Fibroblast of lung (primary cell): ENCODE measurements at regions not wholly inside any gene's neighbourhood (a gene's known extent, or its start where the extent isn't known, plus 50 kb on each side); places are given as distances from the start of the nearest gene placed in this dataset.

Experiments
- DNase-seq, 2 donors: peaks; one replicate each; pipeline versions ENCODE4 v3.0.0 to v3.0.0-alpha.2; 2010; ENCODE audit warnings: low read depth in 2 of 2
- H2AFZ ChIP-seq: 2 replicates; pipeline ENCODE4 v1.5.1; 2012; ENCODE audit warnings: low read length, control low read depth, inconsistent platforms
- H3K27ac ChIP-seq: 2 replicates; pipeline ENCODE4 v1.5.1; 2011; ENCODE audit warnings: low read length, control low read depth; ENCODE audit not compliant: insufficient read depth
- H3K27me3 ChIP-seq: 2 replicates; pipeline ENCODE4 v1.5.1; 2011; ENCODE audit warnings: mild to moderate bottlenecking, low read length; ENCODE audit not compliant: control insufficient read depth, insufficient read depth
- H3K36me3 ChIP-seq: 2 replicates; pipeline ENCODE4 v1.5.1; 2011; ENCODE audit warnings: low read length; ENCODE audit not compliant: control insufficient read depth, insufficient read depth
- H3K4me1 ChIP-seq: 2 replicates; pipeline ENCODE4 v1.5.1; 2011; ENCODE audit warnings: low read length; ENCODE audit not compliant: control insufficient read depth, insufficient read depth; ENCODE audit errors: extremely low read depth
- H3K4me2 ChIP-seq: 2 replicates; pipeline ENCODE4 v1.5.1; 2011; ENCODE audit warnings: low read length, control low read depth; ENCODE audit not compliant: insufficient read depth; ENCODE audit errors: extremely low read depth
- H3K4me3 ChIP-seq, 4 experiments: fragments of 200-600 bp in 1 of 4; sonication (generic) in 1 of 4; replicated peaks in 1 of 4; 2 replicates each; pipeline ENCODE4 v1.5.1; 2011 to 2016; ENCODE audit warnings: low read length in 4 of 4, low read depth in 3 of 4, mild to moderate bottlenecking in 3 of 4, control low read depth in 2 of 4, inconsistent platforms in 1 of 4, mixed read lengths in 1 of 4; ENCODE audit not compliant: insufficient read depth in 1 of 4; ENCODE audit errors: control extremely low read depth in 1 of 4
- H3K79me2 ChIP-seq: 2 replicates; pipeline ENCODE4 v1.5.1; 2012; ENCODE audit warnings: mild to moderate bottlenecking, low read length, inconsistent platforms; ENCODE audit not compliant: control insufficient read depth, insufficient read depth
- H3K9ac ChIP-seq: 2 replicates; pipeline ENCODE4 v1.5.1; 2011; ENCODE audit warnings: mild to moderate bottlenecking, low read length, control low read depth; ENCODE audit not compliant: insufficient read depth
- H3K9me3 ChIP-seq: 2 replicates; pipeline ENCODE4 v1.5.1; 2012; ENCODE audit warnings: low read depth, low read length; ENCODE audit not compliant: control insufficient read depth, insufficient read depth
- H4K20me1 ChIP-seq: 2 replicates; pipeline ENCODE4 v1.5.1; 2011; ENCODE audit warnings: low read length; ENCODE audit not compliant: control insufficient read depth, insufficient read depth; ENCODE audit errors: extremely low read depth
- CTCF ChIP-seq, 2 donors: IDR thresholded peaks in 1 of 2; conservative IDR thresholded peaks in 1 of 2; 1 replicate in 1 of 2; 2 replicates in 1 of 2; pipeline ENCODE4 v1.5.1; 2011 to 2012; ENCODE audit warnings: low read length in 2 of 2, control low read depth in 1 of 2, inconsistent platforms in 1 of 2, low read depth in 1 of 2, mild to moderate bottlenecking in 1 of 2
- EZH2 ChIP-seq: IDR thresholded peaks from 2 replicates; pipeline ENCODE4 v1.5.1; 2012; ENCODE audit warnings: low read length, control low read depth, mild to moderate bottlenecking; ENCODE audit errors: missing control alignments

GRCh38 chr2:49265471-49265870 is 111.2 kb upstream of the FSHR start:
- Histone ChIP-seq H4K20me1 (no peaks in the 10 kb centered on the region), H3K4me2 (no peak overlapping the region), H3K4me1 (no peaks in the 10 kb centered on the region), H2AFZ (no peak overlapping the region), H3K27me3 (no peaks in the 10 kb centered on the region), H3K36me3 (no peaks in the 10 kb centered on the region), H3K9ac (no peak overlapping the region), H3K79me2 (no peaks in the 10 kb centered on the region), H3K4me3 (no peak overlapping the region), H3K9me3 (no peaks in the 10 kb centered on the region), H3K27ac (no peak overlapping the region)
- no peak for DNase-seq
- TF ChIP-seq CTCF (conservative IDR thresholded peaks at IDR 0.05 in 1 of 2, IDR thresholded peaks at IDR 0.05 in 1 of 2; ENCODE audit: low read depth in 1 of 2, low read length in 2 of 2): no peak
- no peak for TF ChIP-seq EZH2

GRCh38 chr2:49262801-49263560 is 108.7 kb upstream of the FSHR start:
- no peak overlapping the region for H3K4me3 ChIP-seq
- TF ChIP-seq CTCF (conservative IDR thresholded peaks at IDR 0.05 in 1 of 2, IDR thresholded peaks at IDR 0.05 in 1 of 2; ENCODE audit: low read depth in 1 of 2, low read length in 2 of 2): no peak
- TF ChIP-seq EZH2: no peak
- H3K9me3 ChIP-seq: no peaks in the 10 kb centered on the region
- H4K20me1 ChIP-seq: no peaks in the 10 kb centered on the region
- H3K27me3 ChIP-seq: no peaks in the 10 kb centered on the region
- H2AFZ ChIP-seq: no peak overlapping the region
- no peak for DNase-seq
- no peaks in the 10 kb centered on the region for H3K79me2 ChIP-seq
- no peak overlapping the region for H3K27ac ChIP-seq
- no peaks in the 10 kb centered on the region for H3K36me3 ChIP-seq
- H3K9ac ChIP-seq: no peak overlapping the region
- H3K4me2 ChIP-seq: no peak overlapping the region
- no peaks in the 10 kb centered on the region for H3K4me1 ChIP-seq

- no peak overlapping the region for H3K4me3 ChIP-seq
- TF ChIP-seq CTCF (conservative IDR thresholded peaks at IDR 0.05 in 1 of 2, IDR thresholded peaks at IDR 0.05 in 1 of 2; ENCODE audit: low read depth in 1 of 2, low read length in 2 of 2) (no peak), EZH2 (no peak)
These were observed 107.5 kb upstream of the FSHR start for GRCh38 chr2:49261781-49262180.

More at GRCh38 chr2:49261781-49262180, 107.5 kb upstream of the FSHR start:
- Histone ChIP-seq H4K20me1 (no peaks in the 10 kb centered on the region), H3K27me3 (no peaks in the 10 kb centered on the region), H3K27ac (no peak overlapping the region), H3K9me3 (no peaks in the 10 kb centered on the region), H2AFZ (no peak overlapping the region), H3K4me1 (no peaks in the 10 kb centered on the region), H3K4me2 (no peak overlapping the region), H3K79me2 (no peaks in the 10 kb centered on the region), H3K9ac (no peak overlapping the region), H3K36me3 (no peaks in the 10 kb centered on the region)
- DNase-seq: no peak
